EL (cell line): ENCODE measurements at regions not wholly inside any gene's neighbourhood (a gene's known extent, or its start where the extent isn't known, plus 50 kb on each side); places are given as distances from the start of the nearest gene placed in this dataset.

ENCODE experiments used
- DNase-seq: peaks from one replicate; pipeline ENCODE4 v3.0.0-alpha.2; 2016

DNA sequence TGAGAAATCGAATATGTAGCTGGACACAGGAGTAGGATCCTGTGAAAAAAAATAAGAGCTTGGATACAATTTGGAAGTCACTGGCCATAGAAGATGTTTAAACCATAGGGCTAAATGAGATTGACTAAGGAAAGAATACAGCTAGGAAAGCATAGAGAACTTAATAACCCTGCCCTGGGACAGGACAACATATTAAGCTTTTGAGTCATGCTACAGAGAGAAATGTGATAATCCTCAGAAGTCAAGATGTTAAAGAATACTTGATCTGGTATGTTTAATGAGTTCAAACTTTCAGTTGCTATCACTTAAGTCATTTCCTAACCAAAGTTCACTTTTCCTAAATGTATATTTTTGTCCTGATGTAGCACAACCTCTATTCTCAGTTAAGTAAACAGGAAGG, 154.6 kb upstream of the TSHZ2 start:
- DNase-seq, result no peak

GRCh38 chr20:52814371-52814770, 157.8 kb upstream of the TSHZ2 start:
- DNase-seq, result no peak

GRCh38 chr20:52812231-52812847, 159.8 kb upstream of the TSHZ2 start:
- no peak for DNase-seq

DNA sequence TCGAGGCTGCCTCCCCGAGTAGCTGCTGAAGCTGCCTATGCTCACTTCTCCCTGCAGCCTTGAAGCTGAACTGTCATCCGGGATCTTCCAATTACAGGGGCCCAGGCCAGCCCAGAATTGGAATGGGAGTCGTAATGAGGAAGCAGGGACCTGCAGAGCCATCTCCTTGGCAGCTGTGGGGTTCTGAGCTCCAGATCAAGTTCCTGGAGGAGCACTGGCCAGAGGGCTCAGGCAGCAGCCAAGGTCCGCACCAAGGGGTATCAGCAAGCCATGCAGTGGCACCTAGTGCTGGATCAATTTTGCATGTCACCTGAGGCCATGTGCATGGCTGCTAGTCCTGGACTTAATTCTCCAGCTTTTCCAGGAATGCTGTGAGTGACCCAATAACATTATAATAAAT, 163.2 kb upstream of the TSHZ2 start:
- DNase-seq, result no peak

- no peak for DNase-seq
Measured at GRCh38 chr20:52806918-52807317, 165.2 kb upstream of the TSHZ2 start.

- no peak for DNase-seq
Measured at GRCh38 chr20:52805843-52806242, 166.3 kb upstream of the TSHZ2 start.

DNA sequence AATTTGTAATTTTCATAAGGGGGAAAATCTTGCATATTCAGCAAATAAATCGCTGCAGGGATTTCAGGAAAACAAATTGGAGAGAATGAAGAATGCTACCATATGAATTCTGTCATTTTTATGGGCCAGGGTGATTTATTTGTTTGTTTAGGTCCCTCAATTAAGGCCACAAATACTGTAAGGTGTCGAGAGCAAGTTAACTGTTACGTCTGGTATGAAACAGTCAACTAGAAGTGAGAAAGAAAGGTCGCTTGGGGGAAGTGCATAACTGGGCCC, 166.9 kb upstream of the TSHZ2 start:
- no peak for DNase-seq

- no peak for DNase-seq
Measured at GRCh38 chr20:52804497-52805295, 167.5 kb upstream of the TSHZ2 start.

GRCh38 chr20:52801628-52802006, 170.5 kb upstream of the TSHZ2 start:
- no peak for DNase-seq

- DNase-seq, result no peak
Measured at GRCh38 chr20:52800734-52801627, 171.2 kb upstream of the TSHZ2 start.

GRCh38 chr20:52799130-52799529, 173.0 kb upstream of the TSHZ2 start:
- no peak for DNase-seq

DNA sequence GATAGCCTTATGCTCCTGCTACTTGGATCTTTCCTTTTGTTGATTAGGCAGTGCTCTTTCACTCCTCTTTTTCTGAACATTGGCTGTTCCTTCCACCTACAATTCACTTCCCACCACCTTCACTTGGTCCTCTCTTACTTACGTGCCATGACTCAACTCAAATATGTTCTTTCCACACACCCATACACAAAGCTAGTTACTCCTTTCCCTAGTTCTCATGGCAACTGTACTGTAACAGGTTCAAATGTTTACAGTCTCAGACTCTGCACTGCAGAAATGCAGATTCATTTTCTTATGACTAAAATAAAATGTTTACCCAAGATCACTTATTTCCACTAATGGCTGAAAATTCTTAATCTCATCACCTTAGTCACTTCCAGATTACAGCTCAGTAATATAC, 174.0 kb upstream of the TSHZ2 start:
- no peak for DNase-seq

GRCh38 chr20:52794853-52795252, 177.3 kb upstream of the TSHZ2 start:
- no peak for DNase-seq

GRCh38 chr20:52793339-52793963, 178.7 kb upstream of the TSHZ2 start:
- no peak for DNase-seq

DNA sequence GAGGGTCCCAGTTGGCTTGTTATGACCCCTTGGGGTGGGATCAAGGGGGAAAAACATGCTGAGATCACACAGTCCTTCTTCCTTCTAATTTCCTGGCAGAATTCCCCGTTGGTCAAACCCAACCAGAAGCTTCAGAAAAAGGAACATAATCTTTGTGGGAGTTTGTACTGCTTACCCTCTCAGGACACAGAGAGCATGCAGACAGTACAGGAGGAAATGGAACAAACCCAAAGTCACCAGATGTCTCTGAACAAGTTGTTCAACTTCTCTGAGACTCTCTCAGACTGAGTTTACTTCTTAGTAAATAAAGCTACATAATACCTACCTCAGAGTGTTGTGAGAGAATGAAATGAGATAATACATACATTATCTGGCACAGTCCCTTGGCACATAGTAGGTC, 181.1 kb upstream of the TSHZ2 start:
- DNase-seq, result no peak

DNA sequence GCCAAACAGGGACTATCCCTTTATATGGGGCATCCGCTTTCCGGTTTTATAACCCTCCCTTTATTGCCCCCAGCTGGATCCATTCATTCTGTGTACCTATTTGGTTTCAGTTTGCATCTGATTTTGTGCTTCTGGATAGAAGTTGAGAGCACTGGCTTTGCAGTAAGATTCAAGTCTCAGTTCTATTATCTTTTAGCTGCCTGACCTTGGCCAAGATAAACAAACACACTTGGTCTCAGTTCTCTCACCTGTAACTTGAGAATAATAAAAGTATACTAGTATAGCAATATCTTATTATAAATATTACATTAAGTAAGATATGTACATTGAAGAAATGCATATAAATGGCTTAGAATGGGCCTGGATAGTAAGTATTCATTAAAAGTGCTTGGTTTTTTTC, 182.4 kb upstream of the TSHZ2 start:
- DNase-seq, result no peak

DNA sequence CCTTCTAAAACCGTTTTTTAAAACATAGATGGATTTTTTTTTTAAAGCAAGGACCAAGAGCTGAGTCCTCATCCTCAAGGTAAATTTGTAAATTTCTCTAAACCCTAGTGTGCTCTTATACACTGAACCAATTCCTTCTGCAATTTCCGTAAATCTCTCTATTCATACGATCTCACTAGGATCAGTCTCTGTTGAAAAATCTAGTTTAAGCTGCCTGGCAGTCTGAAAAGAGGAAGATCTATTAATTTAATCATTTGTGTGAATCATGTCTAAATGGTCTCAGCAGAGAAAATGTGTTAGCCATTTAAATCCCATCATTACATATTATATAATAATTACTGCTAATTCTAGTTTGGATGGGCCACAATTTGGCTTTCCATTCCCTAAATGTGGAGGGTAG, 184.2 kb upstream of the TSHZ2 start:
- no peak for DNase-seq

DNA sequence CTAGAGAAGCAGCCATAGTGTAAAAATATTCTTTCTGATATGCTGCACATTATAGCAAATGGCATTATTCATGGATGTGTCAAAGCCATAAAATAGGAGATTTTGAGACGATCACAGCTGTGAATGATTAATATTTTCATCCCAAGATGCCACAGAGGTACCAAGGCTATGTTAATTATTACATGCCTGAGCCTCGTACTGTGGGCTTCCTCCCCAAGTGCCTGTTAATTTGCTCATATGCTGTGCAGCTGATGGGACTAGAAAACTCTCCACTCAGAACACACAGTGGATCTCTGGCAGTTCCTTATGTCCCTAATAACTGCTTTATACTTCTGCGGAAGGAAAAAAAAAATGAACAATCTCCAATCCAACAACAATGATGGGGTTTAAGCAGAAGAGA, 184.9 kb upstream of the TSHZ2 start:
- no peak for DNase-seq

GRCh38 chr20:52785679-52786078, 186.5 kb upstream of the TSHZ2 start:
- DNase-seq, result no peak

DNA sequence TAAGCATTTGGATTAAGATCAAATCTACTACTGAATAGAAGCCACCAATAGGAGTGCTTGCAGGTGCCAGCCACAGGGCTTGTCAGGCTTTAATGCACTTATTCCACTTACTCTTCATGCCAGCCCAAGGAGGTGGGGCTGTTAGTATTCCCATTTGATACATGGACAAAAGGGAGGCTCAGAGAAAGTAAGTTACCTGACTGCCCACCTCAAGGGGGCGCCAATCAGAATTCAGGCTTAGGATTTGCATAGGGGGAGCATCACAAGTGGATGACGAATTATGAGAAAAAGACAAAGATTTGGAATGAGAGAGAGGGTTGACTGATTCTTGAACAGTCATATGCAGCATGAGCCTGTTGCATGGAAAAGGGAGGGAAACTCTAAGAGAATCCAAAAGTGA, 188.4 kb upstream of the TSHZ2 start:
- DNase-seq, result no peak

DNA sequence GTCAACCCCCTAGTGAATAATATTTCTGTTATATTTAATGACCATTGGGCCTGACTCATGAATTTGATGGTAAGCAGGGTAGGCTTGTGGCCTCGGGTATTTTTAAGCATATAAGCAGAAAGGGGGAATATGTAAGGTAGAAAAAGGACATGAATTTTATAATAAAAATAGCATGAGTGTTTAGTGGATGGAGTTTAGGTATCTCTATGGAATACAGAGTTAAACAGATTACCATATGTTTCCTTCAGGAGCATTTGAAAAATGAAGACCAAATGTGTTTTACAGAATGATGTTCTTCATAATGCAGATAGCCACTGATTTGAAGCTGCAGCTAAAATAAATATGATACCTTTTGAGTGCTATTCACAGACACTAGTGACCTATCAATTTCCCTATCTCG, 191.7 kb upstream of the TSHZ2 start:
- DNase-seq, result no peak

- DNase-seq, result no peak
Measured at GRCh38 chr20:52779125-52779524, 193.0 kb upstream of the TSHZ2 start.

- no peak for DNase-seq
Measured at GRCh38 chr20:52777171-52777570, 195.0 kb upstream of the TSHZ2 start.

- no peak for DNase-seq
Measured at GRCh38 chr20:52775786-52776185, 196.4 kb upstream of the TSHZ2 start.
